GM10266 (cell line): ENCODE measurements at regions not wholly inside any gene's neighbourhood (a gene's known extent, or its start where the extent isn't known, plus 50 kb on each side); places are given as distances from the start of the nearest gene placed in this dataset.
"Not testable (repeated sequence)": the region's sequence is repeated elsewhere in the genome, so short reads cannot be mapped to it uniquely, and the experiment has no call there.

Experiments
- DNase-seq: peaks from one replicate; pipeline ENCODE4 v3.0.0; 2012; ENCODE audit errors: extremely low spot score
- TF ChIP-seq, protein P1 (sequence below): IDR thresholded peaks from 2 replicates; pipeline ENCODE4 v1.5.1; 2012; ENCODE audit warnings: mild to moderate bottlenecking, low read depth; ENCODE audit not compliant: control insufficient read depth, insufficient read depth; ENCODE audit errors: missing control alignments

DNA sequence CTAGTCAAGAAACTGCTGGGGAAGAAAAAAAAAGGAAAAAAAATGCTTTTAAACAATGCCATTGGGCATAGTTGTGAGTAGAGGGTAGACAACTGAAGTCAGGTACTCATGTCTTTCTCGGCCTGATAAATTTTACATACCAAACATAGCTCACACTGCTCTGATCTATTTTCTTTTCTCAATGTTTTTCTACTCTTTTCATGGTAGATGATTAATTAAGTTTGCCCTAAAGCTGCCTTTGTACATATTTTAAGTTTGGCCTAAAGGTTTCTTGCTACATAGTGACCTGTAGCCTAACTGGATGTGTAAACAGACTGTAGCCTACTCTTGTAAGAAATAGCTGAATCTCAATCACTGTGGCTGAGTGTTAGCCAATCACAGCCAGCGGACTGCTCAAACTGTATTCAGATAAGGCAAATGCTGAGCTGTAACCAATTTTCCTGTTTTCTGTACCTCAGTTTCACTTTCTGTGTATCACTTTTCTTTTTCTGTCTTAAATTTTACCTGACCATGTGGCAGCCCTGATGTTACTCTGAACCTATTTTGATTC, 121.0 kb downstream of the PCDH10 start:
- TF ChIP-seq, protein P1, sequence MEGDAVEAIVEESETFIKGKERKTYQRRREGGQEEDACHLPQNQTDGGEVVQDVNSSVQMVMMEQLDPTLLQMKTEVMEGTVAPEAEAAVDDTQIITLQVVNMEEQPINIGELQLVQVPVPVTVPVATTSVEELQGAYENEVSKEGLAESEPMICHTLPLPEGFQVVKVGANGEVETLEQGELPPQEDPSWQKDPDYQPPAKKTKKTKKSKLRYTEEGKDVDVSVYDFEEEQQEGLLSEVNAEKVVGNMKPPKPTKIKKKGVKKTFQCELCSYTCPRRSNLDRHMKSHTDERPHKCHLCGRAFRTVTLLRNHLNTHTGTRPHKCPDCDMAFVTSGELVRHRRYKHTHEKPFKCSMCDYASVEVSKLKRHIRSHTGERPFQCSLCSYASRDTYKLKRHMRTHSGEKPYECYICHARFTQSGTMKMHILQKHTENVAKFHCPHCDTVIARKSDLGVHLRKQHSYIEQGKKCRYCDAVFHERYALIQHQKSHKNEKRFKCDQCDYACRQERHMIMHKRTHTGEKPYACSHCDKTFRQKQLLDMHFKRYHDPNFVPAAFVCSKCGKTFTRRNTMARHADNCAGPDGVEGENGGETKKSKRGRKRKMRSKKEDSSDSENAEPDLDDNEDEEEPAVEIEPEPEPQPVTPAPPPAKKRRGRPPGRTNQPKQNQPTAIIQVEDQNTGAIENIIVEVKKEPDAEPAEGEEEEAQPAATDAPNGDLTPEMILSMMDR: no peak
- DNase-seq: no peak

DNA sequence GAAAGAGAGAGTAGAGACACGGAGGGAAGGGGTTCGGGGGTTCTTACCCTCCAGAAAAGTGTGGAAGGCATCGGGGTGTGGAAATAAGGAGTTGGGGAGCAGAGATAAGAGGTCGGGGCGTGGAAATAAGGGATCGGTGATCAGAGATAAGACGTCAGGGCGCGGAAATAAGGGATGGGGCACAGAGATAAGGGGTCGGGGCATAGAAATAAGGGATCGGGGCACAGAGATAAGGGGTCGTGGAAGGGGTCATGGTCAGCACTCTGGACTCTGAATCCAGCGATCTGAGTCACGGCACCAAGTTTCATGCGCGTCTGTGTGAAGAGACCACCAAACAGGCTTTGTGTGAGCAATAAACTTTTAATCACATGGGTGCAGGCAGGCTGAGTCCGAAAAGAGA, 119.1 kb downstream of the PCDH10 start:
- no peak for DNase-seq
- TF ChIP-seq, protein P1: no peak

DNA sequence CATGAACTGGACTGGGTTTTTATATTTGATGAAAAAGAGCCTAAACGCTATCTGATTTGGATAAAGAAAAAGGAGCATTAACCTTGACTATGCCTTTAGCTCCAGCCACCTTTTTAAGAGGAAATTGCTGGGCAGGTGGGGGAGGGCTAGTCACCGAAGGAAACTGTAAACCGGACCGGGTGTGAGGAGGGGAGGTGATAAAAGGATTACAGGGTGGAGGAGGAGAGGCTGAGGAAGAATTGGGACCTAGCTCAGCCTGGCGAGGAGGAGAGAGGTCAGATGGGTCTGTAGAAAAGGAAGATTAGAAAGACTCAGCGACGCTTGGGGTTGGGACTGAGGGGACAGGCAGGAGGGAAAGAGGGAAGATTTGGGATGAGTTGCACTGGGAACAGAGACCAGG, 118.4 kb downstream of the PCDH10 start:
- DNase-seq: not testable (repeated sequence)

DNA sequence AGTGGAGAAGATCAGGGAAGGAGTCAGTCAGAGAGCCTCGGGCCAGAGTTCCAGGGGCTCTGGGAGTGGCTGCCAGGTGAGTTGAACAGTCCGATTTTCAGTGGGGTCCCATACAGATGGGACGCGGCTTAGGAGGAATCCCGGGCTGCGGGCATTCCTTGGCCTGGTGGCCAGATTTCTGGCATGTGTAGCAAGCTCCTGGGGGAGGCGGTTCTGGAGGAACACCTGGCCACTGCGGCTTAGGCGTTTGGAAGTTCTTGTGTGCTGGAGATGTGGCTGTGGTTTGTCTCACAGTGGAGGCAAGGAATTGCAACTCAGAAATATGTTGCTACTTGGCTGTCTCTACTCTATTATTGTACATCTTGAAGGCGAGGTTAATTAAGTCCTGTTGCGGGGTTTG, 117.9 kb downstream of the PCDH10 start:
- not testable (repeated sequence) for DNase-seq

DNA sequence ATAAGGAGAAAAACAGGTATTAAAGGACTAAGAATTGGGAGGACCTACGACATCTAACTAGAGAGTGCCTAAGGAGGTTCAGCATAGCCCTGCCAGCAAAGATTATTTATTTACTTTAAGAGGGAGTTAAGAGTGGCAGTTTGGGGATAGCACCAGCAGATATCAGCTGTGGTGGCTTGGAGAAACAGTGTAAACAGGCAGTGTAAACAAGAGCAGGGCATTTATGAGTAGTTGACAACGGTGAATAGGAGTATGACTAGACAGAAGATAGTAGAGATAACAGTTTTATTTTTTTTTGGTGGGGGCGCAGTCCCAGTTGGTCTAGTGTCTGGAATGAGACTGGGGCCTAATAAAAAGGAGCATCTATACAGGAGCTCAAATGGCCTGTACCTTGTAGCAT, 115.2 kb downstream of the PCDH10 start:
- not testable (repeated sequence) for DNase-seq

DNA sequence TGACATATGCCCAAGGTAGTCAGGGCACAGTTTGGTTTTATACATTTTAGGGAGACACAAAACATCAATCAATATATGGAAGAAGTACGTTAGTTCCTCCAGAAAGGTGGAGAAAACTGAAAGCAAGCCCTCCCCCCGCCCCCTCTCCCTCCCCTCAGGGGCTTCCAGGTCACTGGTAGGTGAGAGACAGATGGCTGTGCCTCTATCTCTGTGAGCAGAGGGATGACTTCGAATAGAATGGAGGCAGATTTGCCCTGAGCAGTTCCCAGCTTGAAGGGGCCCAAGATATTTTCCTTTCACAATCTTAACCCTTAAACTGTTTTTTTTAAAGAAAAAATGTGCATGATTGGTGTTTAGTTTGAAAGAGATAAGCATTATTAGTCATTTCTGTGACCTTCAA, 114.0 kb downstream of the PCDH10 start:
- no peak for DNase-seq
- TF ChIP-seq, protein P1: no peak

DNA sequence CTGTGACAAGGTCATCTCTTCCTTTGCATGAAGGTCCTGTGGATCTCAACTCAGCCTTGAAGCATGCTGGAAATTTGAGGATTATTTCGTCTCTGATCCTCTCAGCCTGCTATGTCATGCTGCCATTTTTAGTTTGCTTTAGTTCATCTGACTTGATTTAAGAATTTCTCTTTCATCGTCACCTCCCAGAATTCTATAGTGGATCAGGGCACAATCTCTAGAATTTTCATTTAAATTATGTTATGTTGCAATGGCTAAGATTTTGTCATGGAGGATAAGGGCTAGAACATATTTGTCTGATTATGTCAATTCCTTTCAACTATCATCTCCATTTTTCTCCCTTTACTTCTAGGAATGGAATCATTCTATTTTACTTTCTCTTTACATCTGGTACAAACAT, 98.8 kb downstream of the PCDH10 start:
- DNase-seq: no peak
- TF ChIP-seq, protein P1: no peak

DNA sequence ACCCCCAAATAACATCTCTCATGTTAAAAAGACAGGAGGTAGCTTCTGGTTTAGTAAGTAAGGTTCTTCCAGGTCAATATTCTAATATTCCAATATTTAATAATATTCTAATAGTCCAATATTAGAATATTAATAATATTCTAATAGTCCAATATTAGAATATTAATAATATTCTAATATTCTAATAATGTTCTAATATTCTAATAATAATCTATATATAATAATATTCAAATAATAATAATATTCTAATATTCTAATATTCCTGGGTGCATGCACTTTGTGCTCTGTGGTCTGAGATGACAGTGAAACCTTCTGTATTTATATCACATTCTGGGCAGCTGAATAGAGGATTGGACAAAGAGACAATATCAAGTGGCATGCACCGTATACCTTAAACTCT, 96.1 kb downstream of the PCDH10 start:
- no peak for DNase-seq
- TF ChIP-seq, protein P1: no peak
